Gastrocnemius medialis (tissue), 4 donors: ENCODE measurements at regions not wholly inside any gene's neighbourhood (a gene's known extent, or its start where the extent isn't known, plus 50 kb on each side); places are given as distances from the start of the nearest gene placed in this dataset.

ENCODE experiments used
- ATAC-seq, 2 donors: fragments of 150-250 bp; one replicate each; pipeline ENCODE4 v1.9.1; 2016
- DNase-seq, 2 donors: peaks; one replicate each; pipeline ENCODE4 v3.0.0-alpha.2; 2019
- H3K27ac ChIP-seq, 4 donors: fragments of 200-600 bp; sonication (generic); 1 replicate in 1 of 4; 2 replicates in 3 of 4; pipeline ENCODE4 v1.5.1; 2016 to 2018; ENCODE audit warnings: mild to moderate bottlenecking in 2 of 4, moderate library complexity in 1 of 4
- H3K27me3 ChIP-seq, 3 donors: fragments of 200-600 bp; sonication (generic) in 2 of 3; 1 replicate in 1 of 3; 2 replicates in 2 of 3; pipeline versions ENCODE4 v1.5.1 to v1.6.0; 2016 to 2019; ENCODE audit warnings: mild to moderate bottlenecking in 1 of 3, moderate library complexity in 1 of 3
- H3K36me3 ChIP-seq, 2 donors: fragments of 200-600 bp; sonication (generic) in 1 of 2; one replicate each; pipeline ENCODE4 v1.5.1; 2017 to 2018
- H3K4me1 ChIP-seq, 2 donors: fragments of 200-600 bp; sonication (generic) in 1 of 2; one replicate each; pipeline ENCODE4 v1.5.1; 2016 to 2017; ENCODE audit warnings: mild to moderate bottlenecking in 2 of 2
- H3K4me3 ChIP-seq, 4 donors: fragments of 200-600 bp; sonication (generic) in 3 of 4; 1 replicate in 1 of 4; 2 replicates in 3 of 4; pipeline ENCODE4 v1.5.1; 2016 to 2019; ENCODE audit warnings: mild to moderate bottlenecking in 2 of 4
- H3K9me3 ChIP-seq, 3 donors: fragments of 200-600 bp; sonication (generic) in 2 of 3; 1 replicate in 1 of 3; 2 replicates in 2 of 3; pipeline ENCODE4 v1.5.1; 2016 to 2019
- CTCF ChIP-seq, 5 experiments: fragments of 450-650 bp in 3 of 5; fragments of 200-600 bp in 2 of 5; sonication (generic) in 2 of 5; IDR thresholded peaks in 4 of 5; conservative IDR thresholded peaks in 1 of 5; 1 replicate in 4 of 5; 2 replicates in 1 of 5; pipeline ENCODE4 v1.5.1; 2016 to 2019; ENCODE audit warnings: antibody characterized with exemption in 5 of 5, mild to moderate bottlenecking in 3 of 5, moderate library complexity in 3 of 5
- POLR2A ChIP-seq, 2 donors: fragments of 450-650 bp; IDR thresholded peaks; one replicate each; pipeline ENCODE4 v1.6.1; 2017; ENCODE audit warnings: antibody characterized with exemption in 2 of 2, mild to moderate bottlenecking in 2 of 2, moderate library complexity in 2 of 2
- in situ Hi-C, 4 donors: fragments of 200-750 bp; cut with MboI; loops; one replicate each; pipeline versions ENCODE4 v1.15.0 to v1.8.0; 2017; ENCODE audit warnings: low sequenced_read_pairs in 4 of 4
- intact Hi-C: fragments of 100-400 bp; cut with DNase I; formaldehyde crosslinking; loops from one replicate; pipeline ENCODE4 v1.15.1; 2023; ENCODE audit warnings: low total_unique reads

- Histone ChIP-seq H3K4me3 (no peak overlapping the region), H3K27me3 (no peaks in the 10 kb centered on the region), H3K9me3 (no peaks in the 10 kb centered on the region), H3K36me3 (no peaks in the 10 kb centered on the region), H3K27ac (no peak overlapping the region), H3K4me1 (no peaks in the 10 kb centered on the region)
- ATAC-seq (no peak), DNase-seq (no peak)
- in situ Hi-C loops, result no loop called here
- intact Hi-C loops, result no loop called here
- TF ChIP-seq POLR2A (IDR thresholded peaks at IDR 0.05) (no peak), CTCF (IDR thresholded peaks at IDR 0.05 in 4 of 5, conservative IDR thresholded peaks at IDR 0.05 in 1 of 5) (no peak)
These were observed 175.4 kb upstream of the SIX2 start for GRCh38 chr2:45184606-45185005.

GRCh38 chr2:45182667-45183295 is 173.5 kb upstream of the SIX2 start:
- H3K9me3 ChIP-seq, result no peaks in the 10 kb centered on the region
- ATAC-seq (no peak), DNase-seq (no peak)
- H3K27me3 ChIP-seq, result no peaks in the 10 kb centered on the region
- H3K36me3 ChIP-seq, result no peaks in the 10 kb centered on the region
- H3K4me3 ChIP-seq, result no peak overlapping the region
- in situ Hi-C loops (no loop called here), intact Hi-C loops (no loop called here)
- no peak for TF ChIP-seq CTCF (IDR thresholded peaks at IDR 0.05 in 4 of 5, conservative IDR thresholded peaks at IDR 0.05 in 1 of 5)
- H3K4me1 ChIP-seq, result no peaks in the 10 kb centered on the region
- no peak overlapping the region for H3K27ac ChIP-seq

GRCh38 chr2:45180779-45181178 is 171.5 kb upstream of the SIX2 start:
- no peak overlapping the region for H3K4me3 ChIP-seq
- in situ Hi-C loops, result no loop called here
- no peaks in the 10 kb centered on the region for H3K9me3 ChIP-seq
- no peak for ATAC-seq
- no peak for TF ChIP-seq POLR2A (IDR thresholded peaks at IDR 0.05)
- H3K27me3 ChIP-seq, result no peaks in the 10 kb centered on the region
- H3K4me1 ChIP-seq, result no peaks in the 10 kb centered on the region
- no peak for DNase-seq
- no peaks in the 10 kb centered on the region for H3K36me3 ChIP-seq
- intact Hi-C loops, result no loop called here
- H3K27ac ChIP-seq, result no peak overlapping the region

GRCh38 chr2:45180033-45180746 is 170.9 kb upstream of the SIX2 start:
- in situ Hi-C loops, result no loop called here
- no peak for ATAC-seq

More at GRCh38 chr2:45180033-45180746, 170.9 kb upstream of the SIX2 start:
- Histone ChIP-seq H3K4me1 (no peaks in the 10 kb centered on the region), H3K36me3 (no peaks in the 10 kb centered on the region), H3K9me3 (no peaks in the 10 kb centered on the region), H3K27me3 (no peaks in the 10 kb centered on the region), H3K27ac (no peak overlapping the region), H3K4me3 (no peak overlapping the region)
- TF ChIP-seq POLR2A (IDR thresholded peaks at IDR 0.05) (no peak), CTCF (IDR thresholded peaks at IDR 0.05 in 4 of 5, conservative IDR thresholded peaks at IDR 0.05 in 1 of 5) (no peak)
- intact Hi-C loops, result no loop called here
- no peak for DNase-seq
